C1 segment of cervical spinal cord (tissue), 14 donors: ENCODE measurements at regions not wholly inside any gene's neighbourhood (a gene's known extent, or its start where the extent isn't known, plus 50 kb on each side); places are given as distances from the start of the nearest gene placed in this dataset.
A peak's percentile ranks its signal among the peaks of the same experiment; 100 is the strongest.

ENCODE experiments used
- DNase-seq, 14 donors: peaks; one replicate each; lab custom pipeline; 2025; lab: John Stamatoyannopoulos, UW

DNA sequence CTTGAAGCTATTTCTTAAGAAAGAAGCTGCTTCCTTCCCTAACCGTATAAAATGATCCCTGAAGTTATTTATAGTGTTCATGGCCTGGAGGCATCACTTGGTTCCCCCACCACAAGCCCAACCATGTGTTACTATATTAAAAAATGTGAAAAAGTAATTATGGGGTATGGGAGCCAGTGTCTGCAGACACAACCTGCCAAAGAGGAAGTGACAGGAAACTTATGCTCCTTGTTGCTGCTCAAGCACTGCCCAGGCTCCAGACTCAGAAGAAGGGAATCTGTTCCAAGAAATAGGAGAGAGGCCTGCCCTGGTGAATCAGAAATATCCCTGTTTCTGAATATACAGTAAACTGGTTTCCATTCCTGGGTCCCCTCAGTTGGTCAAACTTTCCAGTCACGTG is 217.2 kb upstream of the BMP4 start:
- DNase-seq, result no peak

DNA sequence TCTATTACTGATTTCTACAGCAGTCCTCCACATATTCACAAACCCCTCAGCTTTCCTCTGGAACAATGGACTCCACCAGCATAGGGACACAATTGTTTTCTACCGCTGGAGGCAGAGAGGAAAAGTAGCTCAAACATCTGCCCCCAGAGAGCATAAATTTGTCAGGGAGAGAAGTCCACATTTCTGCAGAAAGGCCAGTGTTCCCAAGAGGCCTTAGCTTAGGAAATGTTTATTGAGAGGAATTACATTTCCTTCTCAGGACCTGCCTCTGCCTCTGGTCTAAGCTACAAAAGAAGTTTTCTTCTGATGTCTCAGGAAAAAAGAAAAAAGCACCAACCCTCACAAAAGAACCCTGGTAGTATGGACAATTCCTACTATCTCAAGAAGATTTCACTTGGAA is 217.8 kb upstream of the BMP4 start:
- DNase-seq, result no peak

DNA sequence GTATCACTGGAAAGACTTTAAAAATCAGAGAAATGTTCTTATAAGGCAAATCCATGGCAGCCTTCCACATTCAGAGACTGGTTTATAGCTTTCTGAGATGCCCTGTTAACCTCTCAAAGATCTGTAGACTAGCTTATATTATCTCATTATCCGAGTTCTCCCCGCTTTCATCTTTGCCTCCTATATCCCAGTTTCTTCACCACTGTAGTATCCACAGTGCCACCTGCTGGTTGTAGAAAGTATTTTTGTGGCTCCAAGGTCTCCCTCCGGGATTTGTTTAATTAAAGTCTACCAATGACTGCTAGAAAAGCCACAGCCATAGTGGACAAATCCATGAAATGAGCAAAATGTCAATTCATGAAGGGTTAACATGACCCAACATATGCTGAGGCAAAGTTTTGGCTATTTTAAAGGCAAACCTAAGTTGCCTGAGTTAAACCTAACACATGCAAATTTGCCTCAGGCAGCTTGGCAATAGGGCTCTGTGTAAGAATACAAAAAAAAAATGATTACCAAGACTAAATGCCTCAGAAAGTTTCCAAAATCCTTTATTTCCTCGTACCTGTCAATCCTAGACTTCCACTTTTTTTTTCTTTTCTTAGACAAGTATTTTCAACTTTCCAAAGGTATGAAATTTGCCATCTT is 218.8 kb upstream of the BMP4 start:
- peak in 9 of 14 donors; percentile 1 to 41 (median 7) for DNase-seq

DNA sequence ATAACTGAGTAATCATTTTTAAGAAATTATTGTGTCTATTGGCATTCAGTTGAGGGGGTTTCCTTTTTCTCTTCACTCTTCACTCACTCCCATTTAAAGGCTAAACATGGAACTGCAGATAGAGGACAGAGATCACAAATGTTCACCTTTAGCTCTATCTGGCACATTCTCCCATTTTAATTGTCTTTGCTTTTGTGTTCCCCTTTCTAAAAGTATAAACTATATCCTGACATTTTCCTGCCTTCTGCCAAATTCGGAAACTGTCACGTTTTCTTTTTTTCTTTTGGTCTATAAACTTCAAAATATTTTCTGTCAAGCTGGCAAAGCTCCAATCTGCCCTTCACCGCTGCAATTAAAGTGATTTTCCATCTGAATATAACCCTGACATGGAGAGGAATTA is 219.8 kb upstream of the CDKN3 start:
- no peak for DNase-seq

DNA sequence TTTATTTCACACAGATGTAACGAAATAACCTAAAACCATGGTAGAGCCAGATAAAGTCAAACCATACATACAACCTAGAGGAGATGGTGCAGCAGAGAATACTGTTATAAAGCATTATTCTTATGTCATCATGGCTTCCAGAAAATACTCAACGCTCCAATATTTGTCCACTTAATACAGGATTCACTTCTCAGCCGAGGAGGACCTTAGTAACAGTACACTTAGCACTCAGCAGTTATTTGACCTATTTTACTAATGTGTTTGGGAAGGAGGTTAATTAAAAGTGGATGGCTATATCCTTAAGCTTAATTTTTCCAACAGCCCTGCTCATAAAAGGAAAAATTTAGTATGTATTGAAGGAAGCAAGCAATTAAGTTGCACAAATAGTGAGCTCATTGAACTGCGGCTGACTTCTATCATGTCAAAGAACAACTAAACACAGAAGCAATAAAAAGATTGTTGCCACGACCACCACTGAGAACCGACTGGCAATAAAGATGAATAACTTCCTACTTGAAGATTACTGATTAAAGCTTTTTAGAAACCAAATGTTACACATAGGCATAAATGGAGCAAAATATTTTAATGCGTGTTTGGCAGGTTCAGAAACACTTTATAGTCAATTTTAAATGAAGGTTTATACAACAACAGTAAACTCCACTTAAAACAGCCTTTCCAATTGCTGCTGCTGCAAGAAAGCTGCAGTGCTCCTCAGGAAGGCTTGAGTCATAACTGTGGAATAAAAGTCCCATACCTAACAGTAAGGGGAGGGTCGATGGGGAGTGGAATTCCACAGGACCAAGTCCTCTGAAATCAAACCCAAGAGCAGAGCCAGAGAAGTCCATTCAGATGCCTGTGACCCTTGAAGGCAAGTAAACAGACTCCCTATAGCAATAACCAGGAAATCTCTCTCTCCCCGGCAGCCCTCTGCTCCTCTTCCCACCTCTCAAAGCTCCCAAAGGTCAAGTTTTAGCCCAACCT is 218.9 kb upstream of the CDKN3 start:
- no peak for DNase-seq

DNA sequence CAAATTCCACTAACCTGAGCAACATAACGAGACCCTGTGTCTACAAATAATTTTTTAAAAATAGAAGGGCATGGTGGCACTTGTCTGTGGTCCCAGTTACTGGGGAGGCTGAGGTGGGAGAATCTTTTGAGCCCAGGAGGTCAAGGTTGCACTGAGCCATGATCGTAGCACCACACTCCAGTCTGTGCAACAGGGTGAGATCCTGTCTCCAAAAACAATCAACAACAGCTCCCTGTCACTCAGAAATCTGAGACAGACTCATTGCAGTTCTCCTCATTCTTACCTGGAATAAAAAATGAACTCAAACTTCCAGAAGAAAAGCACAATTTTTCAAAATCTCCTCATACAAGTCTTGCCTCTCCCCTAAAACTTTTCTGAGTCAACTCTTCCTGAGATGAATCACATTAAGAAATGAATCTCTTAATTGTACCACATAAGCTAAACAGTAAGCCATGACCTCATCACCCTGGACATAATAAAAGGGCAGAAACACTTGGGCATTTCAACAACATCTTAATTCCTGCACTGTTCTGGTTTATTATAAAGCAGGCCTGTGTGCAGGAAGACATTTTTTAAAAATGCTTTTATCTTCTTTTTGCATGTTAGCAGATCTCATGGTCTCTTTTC is 214.3 kb upstream of the CDKN3 start:
- no peak for DNase-seq

DNA sequence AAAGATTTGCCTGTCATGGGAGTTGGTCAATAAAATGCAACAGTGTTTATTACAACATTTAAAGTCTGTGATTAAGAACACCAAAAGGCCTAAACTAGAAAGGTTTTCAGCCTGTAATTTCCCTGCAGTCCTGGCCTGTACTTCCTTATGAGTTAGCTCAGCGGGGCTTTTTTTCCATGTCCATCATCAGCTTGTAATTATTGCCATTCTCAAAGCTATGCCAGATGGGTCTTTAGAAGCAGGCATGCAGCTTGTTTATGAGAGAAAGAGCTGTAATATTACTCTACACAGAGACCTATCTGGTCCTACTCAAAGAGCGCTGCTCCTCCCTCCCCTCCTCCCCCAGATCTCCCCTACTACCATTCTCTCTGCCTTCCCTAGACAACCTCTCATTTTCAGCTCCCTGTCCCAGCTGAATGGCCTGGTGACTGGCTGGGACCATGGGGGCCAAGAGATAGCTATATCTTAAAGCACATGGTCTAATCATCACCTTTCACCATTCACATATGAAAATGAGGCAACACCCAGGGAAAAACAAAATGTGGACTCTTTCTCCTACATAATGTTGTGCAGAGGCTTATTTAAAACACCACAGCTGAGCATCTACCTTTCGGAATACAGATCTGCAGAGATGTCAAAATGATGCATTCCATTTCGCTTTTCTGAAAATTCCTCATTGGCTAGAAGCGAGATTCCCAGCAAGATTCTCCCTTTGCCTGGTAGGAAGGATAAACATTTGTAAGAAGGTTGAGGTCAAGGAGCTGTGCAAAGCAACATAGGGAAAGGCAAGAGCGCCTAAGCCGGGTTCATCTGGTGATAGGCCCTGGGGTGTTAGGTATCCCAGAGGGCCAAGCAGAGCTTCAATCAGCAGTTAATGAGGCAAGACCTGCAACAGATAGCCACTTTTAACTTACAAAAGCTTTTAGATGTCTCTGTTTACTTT is 209.7 kb upstream of the CDKN3 start:
- DNase-seq, result no peak

DNA sequence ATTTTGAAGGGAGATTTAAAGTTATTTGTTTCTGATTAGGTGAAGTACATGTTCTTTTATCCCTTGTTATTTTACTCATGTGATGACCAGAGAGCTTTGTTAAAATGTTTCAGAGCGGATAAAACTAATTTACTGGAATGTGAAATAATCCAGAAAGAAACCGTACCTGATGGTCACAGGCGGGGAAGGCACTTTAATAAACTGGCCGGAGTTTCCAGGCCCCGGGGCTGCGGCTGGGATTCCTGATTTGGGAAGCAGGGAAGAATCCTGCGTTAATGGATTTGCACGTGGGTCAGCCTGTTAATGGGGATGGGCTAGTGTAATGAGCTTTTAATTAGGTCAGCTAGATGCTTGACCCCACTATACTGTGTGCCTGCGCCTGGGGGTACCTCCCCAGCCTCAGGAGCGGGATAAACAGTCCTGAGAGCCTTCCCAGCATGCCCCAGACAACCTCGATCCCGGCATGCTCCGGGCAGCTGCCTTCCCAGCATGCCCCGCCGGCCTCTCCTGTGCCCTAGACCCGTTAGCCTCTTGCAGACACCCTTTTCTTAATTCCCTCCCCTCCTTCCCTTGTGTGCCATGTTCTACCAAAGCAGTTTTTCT is 208.6 kb upstream of the CDKN3 start:
- no peak for DNase-seq

DNA sequence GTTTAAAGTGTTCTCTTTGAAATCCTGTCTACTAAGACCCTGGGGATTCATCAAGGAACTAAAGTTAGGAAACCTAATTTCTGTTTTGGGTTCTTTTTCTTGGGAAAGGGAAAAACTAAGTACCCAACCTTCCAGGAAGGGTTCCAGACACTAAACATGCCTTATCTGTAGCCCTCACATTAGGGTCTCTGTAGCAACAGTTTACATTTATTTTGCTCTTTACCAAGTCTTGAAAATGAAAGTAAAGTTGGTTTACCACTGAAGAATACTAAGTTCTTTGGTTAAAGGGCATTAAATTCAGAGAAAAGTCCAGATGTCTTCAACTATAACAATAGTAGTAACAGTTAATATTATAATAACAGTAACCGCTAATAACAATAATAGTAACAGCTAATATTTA is 207.5 kb upstream of the CDKN3 start:
- DNase-seq, result no peak

DNA sequence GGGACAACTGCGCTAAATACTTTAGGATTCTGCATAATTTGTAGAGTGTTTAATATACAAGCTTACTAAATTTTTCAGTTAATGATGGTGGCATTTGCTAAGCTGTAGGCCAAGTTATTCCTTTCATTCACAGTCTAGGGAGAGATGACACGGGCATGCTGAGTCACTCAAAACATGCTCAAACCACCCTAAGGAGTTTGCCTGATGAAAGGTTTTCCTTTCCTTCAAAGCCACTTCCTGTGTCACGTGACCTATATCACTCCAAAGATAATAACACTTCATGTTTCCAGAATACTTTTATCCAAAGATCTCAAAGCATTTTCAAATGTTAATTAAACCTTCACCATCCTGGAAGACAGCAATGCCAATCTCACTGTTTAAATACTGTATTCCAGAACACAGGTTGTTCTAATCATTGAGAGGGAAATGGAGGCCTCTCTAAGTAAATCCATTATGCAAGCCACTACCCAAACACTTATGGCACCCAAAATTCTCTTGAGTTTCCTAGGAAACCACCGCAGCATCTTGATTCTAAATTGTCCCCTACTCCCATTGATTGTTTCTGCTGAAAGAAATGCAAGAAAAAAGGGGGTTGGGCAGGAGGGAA is 207.0 kb upstream of the CDKN3 start:
- DNase-seq, result no peak

DNA sequence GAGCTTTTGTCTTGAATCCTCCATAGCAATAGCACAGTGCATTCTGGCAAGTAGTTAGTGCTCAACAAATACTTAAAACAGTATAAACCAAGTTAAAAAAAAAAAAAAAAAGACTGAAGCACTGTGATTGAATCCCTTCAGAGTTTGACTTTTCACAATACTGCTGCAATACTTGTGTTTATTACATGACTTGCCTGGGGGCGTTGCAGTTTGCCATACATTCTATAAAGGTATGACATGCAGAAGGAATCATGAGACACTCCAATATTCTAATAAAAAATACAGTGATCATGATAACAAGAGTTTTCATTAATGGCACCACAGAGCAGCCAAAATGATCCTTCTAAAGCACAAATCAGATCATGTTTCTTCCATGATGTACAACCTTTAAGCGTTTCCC is 205.0 kb upstream of the CDKN3 start:
- DNase-seq, result no peak

DNA sequence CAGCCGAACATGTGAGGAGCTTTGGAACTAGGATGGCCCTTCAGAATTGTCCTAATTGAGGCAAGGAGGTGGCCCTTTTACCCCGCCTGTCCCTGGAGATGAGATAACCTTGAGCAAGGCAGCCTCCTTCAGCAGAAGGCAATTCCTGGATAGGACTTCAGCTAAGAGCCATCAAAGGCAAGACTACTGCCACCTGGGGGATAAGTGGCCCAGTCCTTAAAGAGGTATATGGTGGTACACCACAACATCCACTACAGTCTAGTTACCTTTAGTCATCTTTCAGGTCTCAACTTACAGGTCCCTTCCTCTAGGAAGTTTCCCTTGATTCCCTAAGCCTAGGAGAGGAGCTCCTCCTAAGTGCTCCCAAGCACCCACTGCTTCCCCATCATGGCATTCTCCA is 204.2 kb upstream of the CDKN3 start:
- DNase-seq, result no peak

DNA sequence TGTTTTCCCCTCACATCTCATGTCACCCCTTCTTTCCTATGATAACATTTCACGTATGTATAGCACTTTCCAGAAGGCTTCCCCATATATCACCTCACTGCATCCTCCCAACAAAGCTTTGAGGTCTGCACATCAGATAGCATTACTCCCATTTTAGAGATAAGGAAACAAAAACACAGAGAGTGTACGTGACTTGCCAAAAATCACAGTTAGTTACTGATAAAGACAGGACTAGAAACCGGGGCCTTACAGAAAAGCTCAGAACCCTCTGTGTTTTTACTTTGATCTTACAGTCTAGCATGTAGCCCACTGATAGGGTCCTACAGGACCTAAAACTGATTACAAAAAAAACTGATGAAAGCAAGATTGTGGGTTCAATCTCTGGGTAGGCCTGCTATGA is 202.9 kb upstream of the CDKN3 start:
- no peak for DNase-seq

DNA sequence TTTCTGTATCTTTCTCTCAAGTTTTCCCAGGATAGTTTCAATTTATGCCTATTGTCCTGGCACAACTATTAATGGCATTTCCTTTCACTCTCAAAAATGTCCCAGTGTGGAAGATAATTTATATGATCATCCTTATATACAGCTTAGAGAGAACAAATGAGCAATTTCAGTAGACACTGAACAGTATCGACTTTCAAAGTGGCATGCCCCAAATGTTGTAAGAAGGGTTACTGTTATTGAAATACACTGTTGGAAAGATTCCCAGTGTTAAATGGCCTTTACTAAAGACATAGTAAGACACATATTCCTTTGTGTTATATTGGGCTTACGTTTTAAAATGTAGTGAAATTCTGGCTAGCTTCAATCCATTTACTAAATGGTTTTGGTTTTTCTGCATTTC is 202.3 kb upstream of the CDKN3 start:
- DNase-seq, result no peak

DNA sequence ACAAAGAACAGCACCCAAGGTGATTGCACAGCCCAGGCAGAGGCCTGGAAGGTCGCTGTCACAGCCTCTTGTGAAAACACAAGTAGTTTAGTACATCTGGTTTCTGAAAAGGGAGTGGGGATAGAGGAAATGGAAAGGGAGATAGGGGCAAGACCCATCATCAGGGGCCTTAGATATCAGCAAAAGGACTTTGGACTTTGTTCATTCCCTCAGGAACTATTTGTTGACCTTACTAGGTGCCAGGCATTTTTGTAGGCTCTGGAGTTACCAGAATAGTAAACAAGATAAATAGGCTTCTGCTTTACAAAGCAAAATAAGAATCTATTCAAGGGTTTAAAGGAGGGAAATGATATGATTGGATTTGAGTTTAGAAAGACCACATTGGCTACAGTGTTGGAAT is 199.4 kb upstream of the CDKN3 start:
- no peak for DNase-seq

DNA sequence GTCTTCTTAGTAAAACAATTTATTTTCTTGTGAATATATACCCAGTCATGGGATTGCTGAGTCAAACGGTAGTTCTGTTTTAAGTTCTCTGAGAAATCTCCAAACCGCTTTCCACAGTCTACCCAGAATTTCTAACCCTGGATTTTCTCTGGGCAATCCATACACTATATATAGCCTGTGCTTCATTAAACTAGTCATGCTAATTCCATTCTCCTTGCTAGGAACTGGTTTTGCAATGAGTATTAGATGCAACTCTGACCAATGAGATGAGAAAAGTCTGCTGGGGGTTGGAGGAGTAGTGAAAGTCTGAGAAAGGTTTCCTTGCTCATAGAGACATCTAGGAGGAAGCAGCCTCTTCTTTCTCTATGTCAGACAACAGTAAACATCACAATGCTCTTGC is 196.1 kb upstream of the CDKN3 start:
- no peak for DNase-seq

DNA sequence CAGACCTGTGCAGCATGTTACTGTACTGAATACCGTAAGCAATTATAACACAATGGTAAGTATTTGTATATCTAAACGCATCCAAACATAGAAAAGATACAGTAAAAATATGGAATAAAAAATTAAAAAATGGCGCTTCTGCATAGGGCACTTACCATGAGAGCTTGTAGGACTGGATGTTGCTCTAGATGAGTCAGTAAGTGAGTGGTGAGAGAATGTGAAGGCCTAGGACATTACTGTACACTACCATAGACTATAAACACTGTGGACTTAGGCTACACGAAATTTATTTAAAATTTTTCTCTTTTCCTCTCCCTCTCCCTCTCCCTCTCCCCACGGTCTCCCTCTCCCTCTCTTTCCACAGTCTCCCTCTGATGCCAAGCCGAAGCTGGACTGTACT is 194.5 kb upstream of the CDKN3 start:
- no peak for DNase-seq

DNA sequence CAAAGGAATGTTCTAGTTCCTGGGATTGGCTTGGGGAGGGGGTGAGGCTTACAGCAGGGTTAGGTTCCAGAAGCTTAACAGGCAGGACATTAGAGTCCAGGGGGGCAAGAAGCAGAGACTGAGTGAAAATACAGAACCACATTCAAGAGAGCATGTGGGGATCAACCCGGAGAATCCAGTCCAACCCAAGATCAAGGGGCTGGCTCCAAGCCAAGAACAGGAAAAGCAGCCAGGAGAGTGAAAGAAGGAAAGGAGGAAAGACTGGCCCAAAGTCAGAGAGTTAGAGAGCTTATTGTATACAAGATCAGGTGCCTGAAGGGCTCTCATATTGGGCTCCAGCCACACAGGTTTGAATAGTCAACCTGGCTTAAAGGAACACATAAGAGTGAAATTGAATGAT is 190.3 kb upstream of the CDKN3 start:
- DNase-seq, result no peak

DNA sequence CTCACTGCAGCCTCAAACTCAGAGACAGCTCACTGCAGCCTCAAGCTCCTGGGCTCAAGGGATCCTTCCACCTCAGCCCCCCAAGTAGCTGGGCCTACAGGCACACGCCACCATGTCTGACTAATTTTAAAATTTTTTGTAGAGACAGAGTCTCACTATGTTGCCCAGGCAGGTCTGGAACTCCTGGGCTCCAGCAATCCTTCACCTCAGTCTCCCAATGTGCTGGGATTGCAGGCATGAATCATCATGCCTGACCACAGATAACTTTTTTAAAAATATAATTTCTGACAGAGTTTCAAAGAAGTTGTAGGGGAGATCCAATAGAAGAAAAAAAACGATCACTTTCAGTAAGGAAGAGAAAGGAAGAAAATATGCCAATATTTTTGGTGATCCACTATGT is 189.7 kb upstream of the CDKN3 start:
- no peak for DNase-seq
